NCI-H2227 (cell line): ENCODE measurements at regions not wholly inside any gene's neighbourhood (a gene's known extent, or its start where the extent isn't known, plus 50 kb on each side); places are given as distances from the start of the nearest gene placed in this dataset.
A peak's percentile ranks its signal among the peaks of the same experiment; 100 is the strongest.

Experiments used
- DNase-seq: peaks from one replicate; lab custom pipeline; 2025; ENCODE audit not compliant: unreplicated experiment; lab: John Stamatoyannopoulos, UW

DNA sequence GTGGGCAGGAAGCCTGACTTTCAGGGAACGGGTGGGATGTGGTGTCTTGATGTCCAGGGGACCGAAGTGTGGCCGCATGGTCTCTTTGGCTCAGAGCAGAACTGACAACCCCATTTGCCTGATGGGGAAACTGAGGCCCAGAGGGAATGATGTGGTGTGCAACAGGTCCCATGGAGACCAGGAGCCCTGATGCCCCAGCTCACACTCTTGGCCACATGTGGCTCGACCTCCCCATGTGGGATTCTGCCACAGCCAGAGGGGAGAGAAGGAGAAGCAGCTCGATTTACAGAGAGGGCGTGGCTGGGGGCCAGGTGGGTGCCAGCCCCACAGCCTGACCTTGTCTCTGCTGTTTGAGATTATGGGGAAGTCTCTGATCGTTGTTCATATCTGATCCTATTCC, 128.1 kb downstream of the TEX29 start:
- DNase-seq, result no peak

DNA sequence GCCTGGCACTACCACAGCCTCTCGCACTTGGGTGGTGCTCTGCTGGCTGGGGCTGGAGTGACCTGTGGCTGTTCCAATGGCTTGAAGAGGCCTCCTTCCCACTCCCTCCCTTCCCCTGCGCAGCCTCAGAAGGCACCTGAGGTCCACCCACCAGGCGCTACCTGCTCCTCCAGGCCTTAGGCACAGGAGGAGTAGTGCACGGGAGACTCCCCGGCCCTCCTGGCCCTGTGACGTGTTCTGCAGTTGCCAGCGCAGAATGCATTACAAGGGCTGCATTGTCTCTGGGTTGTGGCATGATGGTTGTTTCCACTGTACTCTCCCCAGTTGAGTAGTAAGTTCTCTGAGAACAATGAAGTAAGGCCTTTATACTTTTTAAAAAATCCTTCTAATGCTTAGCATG, 128.6 kb downstream of the TEX29 start:
- DNase-seq, result no peak

DNA sequence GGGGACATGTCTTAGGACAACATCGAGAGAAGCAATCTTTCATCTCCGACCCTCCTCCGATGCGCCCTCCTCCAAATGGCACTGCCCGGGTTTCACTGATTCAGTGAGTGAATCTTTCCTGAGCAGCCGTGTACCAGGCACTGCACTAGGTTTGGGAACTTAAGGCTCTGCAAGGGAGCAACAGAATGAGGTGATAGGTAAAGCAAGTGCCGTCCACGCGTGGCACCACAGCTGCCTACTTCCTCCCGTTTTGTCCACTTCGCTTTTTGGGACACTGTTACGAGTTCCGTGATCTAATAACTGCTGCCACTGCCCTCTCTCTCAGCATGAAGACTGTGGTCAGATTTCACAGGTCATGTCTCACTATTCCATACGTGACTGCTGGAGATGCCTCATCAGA, 131.0 kb downstream of the TEX29 start:
- DNase-seq, result no peak

DNA sequence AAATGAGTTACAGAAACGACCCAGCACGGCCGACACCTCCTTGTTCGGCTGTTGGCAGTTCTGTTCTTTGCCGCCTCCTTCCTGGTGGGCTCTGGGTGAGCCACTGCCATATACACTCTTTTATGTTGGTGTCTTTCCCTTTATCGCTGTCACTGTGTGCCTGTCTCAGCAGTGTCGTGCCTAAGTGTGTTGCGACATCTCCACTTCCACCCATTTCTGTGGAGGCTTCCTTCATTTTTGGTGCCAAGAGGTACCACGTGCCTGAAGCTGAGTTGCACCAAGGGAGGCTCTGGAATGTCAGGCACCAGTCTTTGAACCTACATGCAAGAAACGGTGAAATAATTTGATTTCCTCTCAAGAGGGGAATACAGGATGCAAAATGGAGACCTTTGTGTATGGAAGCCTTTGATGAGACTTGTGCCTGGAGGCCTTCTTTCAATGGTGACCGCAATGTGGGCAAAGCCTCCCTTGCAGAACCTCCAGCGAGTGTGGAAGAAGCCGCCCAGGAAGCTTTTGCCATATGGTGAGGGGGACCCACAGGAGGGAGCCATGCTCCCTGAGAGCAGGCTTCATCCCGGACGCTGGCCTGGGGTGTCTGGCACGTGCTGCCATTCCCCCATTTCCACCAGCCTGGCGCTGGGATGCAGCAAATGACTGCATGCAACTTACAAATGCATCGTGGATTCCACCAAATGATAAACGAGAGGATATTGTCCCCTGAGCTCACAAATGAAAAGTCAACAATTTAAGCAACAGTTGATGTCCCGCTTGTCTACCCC, 136.2 kb downstream of the TEX29 start:
- DNase-seq, result no peak

DNA sequence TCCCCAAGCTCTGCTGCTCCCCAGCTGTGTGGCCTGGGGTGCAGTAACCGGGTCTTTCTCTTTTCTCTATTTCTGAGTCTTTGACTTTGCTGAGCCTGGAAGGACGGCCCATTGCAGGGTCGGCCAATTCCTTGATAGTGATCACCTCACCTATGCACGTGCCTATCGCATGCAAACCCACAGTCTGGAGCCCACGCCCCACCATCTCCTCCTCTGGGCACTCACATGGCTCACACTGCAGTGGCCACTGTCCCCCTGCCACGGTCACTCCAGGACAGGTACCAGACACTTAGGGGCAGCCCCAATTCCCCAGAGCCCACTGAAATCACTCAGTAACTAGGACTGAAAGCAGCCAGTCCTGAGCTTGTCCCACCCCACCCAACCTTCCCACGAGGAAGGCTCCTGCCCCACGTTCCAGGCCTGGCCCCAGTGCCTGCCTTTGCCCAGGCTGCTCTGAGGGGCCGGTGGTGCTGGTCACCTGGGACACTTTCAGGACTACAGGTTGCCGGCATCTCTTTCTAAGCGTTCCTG, 137.6 kb downstream of the TEX29 start:
- DNase-seq, result no peak

DNA sequence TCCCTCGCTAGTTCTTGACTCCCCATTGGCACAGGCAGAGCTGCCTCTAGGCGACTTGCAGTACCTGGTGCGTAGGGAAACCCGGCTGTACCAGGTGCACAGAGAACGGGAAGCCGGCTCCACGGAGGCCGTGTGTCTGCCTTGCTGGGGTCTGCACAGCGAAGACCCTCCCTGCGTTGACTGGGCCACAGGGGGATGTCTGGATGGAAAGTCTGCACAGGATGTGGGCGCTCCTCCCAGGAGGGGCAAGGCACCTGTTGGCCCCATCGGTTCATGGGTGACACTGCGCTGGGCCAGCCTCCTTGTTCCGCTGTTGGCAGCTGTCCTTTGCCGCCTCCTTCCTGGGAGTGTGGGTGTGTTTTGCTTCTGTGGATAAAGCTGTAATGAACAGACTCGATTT, 138.3 kb downstream of the TEX29 start:
- DNase-seq, result no peak

DNA sequence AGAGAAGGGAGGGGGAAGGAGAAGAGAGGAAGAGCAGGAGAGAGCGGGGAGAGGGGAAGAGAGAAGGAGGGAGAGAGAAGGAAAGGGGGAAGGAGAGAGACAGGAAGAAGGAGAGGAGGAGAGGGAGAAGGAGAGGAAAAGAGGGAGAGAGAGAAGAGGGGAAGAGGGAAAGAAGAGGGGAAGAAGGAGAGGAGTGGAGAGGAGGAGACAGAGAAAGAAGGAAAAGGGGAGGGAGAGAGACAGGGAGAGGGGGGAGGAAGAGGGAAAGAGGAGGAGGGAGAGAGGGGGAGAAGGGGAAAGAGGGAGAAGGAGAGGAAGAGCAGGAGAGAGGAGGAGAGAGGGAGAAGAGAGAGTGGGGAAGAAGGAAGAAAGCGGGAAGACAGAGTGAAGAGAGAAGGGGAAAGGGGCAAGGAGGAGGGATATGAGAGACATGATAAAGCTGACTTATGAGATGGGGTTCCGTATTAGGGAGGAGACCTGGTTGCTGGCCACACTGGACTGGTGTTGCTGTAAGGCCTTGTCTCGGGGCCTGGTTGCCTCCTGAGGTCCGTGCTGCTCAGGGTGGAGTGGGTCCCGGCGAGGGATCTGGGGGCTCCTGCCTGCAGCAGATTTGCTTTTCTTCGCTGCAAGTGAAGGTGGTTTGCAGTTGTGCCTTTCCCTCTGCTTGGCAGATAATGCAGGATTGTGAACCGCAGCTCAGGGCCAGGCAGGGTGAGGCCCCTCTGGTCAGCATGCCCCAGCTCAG, 139.5 kb downstream of the TEX29 start:
- DNase-seq, result no peak

DNA sequence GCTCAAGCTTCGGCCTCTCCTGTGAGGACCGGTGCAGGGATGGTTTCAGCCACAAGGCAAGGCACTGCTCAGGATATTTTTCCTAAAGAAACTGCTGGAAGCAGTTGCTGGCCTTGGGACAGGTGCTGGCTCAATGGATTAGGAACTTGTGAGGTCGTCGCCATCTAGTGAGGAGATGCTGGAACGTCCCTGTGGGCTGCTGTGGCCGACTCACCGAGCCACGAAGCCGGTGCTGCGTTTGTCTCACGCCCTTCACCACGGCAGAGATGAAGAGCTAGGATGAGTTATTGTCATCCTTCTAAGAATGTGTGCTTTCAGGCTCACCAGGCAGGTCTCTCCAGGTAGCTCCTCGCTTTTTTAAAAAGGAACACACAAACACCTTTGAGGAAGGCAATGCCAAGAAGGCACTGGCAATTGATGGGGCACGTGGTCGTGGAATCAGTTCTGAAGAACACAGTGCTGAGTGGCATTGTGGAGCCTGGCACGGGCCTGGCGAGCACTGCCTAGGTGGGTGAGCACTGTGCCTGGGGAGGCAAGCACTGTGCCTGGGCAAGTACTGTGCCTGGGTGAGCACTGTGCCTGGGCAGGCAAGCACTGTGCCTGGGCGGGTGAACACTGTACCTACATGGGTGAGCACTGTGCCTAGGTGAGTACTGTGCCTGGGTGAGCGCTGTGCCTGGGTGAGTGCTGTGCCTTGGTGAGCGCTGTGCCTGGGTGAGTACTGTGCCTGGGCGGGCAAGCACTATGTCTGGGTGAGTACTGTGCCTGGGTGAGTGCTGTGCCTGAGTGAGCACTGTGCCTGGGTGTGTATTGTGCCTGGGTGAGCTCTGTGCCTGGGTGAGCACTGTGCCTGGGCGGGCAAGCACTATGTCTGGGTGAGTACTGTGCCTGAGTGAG, 140.4 kb downstream of the TEX29 start:
- DNase-seq, result peak; percentile 56

DNA sequence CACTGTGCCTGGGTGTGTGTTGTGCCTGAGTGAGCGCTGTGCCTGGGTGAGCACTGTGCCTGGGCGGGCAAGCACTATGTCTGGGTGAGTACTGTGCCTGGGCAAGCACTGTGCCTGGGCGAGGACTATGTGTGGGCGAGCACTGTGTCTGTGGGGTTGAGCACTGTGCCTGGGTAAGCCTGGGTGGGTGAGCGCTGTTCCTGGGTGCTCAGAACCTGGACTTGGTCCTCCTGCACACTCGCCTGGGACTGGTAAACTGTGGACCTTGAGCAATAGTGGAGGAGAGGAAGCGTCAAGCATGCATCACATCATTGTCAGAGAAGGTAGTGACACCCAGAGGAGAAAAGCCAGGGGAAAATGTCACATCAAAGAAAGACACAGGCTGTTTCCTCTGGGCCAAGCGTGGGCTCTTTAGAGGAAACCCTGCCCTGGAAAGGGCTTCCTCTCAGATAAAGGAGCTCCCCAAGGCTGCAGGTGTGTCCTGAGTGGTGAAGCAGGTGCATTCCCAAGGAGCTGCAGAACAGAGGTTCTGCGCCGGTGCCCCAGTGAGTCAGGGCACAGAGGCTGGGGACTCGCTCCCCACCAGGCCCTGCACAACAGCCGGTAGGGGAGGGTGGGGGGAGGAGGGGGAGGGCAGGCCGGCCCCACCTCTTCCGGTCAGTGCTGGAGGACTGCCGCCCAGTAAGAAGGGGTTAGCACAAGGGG, 141.2 kb downstream of the TEX29 start:
- no peak for DNase-seq

DNA sequence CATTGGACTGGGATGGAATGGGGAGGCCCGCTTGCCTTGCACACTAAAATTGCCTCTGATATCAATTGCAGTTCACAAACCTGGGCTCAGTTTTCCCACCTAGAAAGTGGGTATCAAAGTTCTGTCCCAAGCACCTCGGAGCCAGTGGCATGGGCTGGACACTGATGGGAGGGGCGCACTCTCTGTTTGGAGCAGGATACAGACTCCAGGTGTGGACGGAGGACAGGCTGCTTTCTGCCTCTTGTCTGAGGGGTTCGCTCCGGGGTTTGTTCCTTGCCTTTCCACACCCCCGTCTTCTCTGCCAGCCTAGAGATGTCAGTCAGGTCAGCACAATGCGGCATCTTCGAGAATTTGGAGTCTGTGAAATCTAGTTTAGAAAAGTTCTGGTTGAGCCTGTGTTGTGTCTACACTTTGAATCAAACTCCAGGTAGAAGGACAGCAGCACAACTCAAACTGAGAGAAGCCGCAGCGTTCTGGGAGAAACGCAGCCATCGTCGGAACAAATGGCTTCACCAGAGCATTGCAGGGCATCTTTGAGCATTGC, 141.9 kb downstream of the TEX29 start:
- no peak for DNase-seq

DNA sequence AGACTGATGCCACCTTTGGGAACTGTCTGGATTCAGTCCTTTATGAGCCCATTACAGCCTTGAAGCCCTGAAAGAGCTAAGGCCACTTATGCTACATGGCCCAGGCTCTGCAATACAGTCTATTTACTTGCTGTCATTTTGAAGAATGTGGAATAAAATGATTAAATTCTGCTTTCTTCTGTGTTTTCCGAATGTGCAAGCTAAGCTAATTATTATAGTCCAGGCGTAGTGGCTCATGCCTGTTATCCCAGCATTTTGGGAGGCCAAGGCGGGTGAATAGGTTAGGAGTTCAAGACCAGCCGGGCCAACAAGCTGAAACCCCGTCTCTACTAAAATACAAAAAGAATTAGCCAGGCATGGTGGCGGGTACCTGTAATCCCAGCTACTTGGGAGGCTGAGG, 142.5 kb downstream of the TEX29 start:
- no peak for DNase-seq

DNA sequence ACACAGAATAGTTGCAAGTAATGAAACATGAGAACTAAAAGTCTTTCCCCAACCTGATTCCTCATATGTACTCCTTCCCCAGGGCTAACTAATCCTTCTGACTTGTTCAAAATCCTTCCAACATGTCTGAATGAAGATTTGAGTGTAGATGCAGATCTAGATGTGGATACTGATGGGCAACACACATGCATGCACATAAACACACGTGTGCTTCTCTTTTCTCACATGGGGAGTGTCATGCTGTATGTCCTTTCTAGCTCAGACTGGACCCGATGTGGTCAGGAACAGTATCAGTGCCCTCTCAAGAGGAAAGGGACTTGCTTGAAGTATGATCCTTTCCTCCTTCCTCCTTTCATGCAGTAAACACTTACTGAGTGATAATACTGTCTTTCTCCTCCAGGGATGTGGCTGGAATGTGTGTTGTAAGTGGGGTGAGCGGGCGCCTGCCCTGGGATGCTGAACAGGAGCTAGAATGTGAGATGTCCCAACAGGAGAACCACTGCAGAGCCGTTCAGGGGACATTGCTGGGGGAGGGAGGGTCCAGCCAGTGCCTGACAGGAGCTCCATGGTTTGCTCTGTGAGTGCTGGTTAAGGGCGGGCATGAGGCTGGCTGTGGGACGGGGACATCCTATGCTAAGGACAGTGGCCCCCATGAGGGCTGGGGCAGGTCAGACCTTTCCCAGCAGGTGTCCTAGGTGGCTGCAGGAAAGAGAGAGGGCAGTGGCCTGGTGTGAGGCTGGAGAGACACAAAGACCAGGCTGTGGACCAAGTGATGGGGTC, 146.9 kb downstream of the TEX29 start:
- DNase-seq, result no peak

DNA sequence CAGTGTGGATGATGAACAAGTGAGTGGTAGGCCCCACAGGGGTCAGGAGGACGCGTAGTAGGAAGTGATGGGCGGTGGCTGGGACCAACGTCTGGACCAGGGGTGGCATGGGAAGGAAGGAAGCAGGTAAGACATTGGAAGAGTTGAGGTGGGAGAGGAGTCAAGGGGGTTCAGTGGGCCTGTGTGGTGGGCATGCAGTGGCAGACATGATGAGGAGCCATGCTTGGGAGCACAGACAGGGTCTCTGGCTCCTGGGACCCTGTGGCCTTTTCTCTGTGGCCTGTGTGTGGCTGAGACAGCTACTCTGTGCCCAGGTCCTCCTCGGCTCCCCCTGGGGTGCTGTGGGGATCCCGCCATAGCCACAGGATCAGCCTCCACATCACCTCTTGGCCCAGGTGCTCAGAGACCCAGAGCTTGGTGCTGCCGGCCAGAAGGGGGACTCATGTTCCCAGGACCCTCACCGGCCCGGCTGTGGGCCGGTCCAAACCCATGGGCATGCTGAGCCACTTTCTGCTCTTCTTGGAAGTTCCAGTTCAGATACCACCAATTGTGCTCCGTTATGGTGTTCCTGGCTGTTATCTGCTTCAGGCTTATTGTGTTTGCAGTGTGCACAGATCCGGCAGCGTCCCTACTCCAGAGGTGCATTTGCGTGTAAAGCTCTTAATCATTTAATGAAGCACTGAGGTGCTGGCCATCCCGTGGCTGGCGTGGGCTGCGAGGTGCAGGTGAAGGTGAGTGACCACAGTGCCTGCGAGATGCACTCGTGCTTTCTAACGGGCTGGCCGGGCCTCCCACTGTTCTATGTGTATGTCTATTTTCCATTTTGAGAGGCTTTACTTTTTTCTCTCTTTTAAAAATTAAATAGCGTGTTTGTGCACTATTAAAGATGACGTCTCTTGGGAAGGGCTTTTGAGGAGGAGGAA, 147.9 kb downstream of the TEX29 start:
- no peak for DNase-seq

DNA sequence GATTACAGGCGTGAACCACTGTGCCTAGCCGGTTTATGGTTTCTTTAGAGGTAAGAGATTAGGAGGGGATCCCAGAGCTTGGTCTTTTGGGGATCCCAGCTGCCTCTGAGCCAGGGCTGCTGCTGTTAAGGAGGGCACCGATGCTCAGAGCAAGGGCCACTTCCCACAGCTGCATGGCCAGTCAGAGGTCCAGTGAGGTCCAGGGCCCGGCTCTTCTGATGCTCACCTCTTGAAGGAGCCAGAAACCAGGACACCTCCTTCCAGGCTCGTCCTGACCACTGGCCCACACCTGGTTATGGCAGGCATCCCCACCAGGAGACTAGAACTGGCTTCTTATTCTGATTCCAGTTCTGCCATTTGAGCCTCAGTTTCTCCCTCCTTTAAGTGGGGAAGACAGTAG, 149.0 kb downstream of the TEX29 start:
- no peak for DNase-seq

DNA sequence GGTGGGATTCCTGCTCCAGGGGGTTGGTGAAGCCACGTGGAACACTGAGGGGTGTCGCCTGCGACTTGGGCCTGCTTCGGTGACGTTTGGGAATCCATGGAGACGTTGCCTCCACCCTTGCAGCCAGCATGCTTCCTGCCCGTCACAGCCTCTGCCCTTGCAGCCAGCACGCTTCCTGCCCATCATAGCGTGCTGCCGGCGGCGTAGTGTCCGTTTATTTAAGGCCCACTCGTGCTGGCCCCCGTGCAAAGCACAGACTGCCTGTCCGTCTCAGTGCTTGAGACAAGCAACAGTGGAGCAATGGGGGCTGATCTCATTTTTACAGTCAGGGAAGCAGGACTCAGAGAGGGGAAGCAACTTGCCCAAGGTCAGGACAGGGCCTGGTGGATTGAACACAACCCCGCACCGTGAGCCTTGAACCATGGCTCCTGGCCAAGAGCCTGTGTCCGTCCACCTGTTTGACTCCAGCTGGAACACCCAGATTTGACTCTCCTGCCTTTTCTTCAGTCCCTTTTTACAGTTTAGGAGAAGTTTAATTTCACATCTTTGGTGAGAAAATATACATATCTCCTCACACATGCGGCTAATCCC, 149.6 kb downstream of the TEX29 start:
- no peak for DNase-seq

DNA sequence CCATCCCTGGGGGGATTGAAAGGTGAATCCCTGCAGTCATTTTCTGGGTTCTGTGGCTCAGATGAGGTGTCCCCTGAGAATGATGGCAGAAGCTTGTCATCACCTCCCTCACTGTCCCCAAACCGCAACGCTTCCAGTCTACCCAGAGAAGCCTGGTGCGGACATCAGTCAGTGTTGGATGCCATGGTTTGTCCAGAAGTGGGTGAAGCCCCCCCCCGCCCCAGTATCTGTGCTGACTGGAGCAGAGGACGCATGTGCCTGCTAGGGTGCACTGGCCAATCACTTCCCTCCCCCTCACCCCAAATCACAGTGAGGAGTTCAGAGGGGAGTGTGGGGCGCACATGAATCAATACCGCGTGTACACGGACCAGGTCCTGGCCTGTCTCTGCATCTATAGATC, 150.5 kb downstream of the TEX29 start:
- DNase-seq, result no peak

DNA sequence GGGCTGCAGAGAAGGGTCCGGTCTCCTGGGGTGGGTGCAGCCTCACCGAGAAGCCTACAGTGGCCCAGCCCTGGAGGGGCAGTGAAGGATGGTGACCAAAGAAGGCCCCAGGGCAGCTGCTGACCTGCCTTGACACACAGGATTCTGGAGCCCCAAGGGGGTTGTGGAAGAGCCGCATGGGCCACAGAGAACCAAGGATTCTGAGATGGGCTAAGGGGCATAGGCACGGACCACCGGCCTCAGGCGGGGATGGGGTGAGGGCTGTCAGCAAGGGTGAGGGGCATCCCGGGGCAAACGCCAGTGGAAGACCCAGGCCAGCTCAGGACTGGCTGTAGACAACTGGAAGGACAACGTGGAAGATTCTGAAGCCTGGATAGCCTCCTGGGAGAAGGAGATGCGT, 151.6 kb downstream of the TEX29 start:
- DNase-seq, result no peak
